ENCODE measurements at regions not wholly inside any gene's neighbourhood (a gene's known extent, or its start where the extent isn't known, plus 50 kb on each side); places are given as distances from the start of the nearest gene placed in this dataset.

- H3K4me3 ChIP-seq (ENCODE audit: insufficient read depth, low read depth, low read length, poor library complexity, severe bottlenecking) = no peak overlapping the region
- H3K27ac ChIP-seq (ENCODE audit: insufficient read depth, low read length, poor library complexity, severe bottlenecking) = no peak overlapping the region
- no peaks in the 10 kb centered on the region for H3K4me1 ChIP-seq (ENCODE audit: control insufficient read depth, insufficient read depth, low read length, poor library complexity, severe bottlenecking)
- no peaks in the 10 kb centered on the region for H3K9me3 ChIP-seq (ENCODE audit: control insufficient read depth, low read length)
- no peaks in the 10 kb centered on the region for H3K36me3 ChIP-seq (ENCODE audit: control insufficient read depth, insufficient read depth, low read length)
- no peaks in the 10 kb centered on the region for H3K27me3 ChIP-seq (replicated peaks; ENCODE audit: control insufficient read depth, insufficient read depth, low read length, poor library complexity, severe bottlenecking)
- DNase-seq = no peak
These were observed 223.0 kb downstream of the NFATC2 start for GRCh38 chr20:51319522-51319921.

GRCh38 chr20:51318058-51318949 is 224.2 kb downstream of the NFATC2 start:
- no peaks in the 10 kb centered on the region for H3K4me1 ChIP-seq (ENCODE audit: control insufficient read depth, insufficient read depth, low read length, poor library complexity, severe bottlenecking)
- H3K4me3 ChIP-seq (ENCODE audit: insufficient read depth, low read depth, low read length, poor library complexity, severe bottlenecking) = no peak overlapping the region
- H3K9me3 ChIP-seq (ENCODE audit: control insufficient read depth, low read length) = no peaks in the 10 kb centered on the region
- no peaks in the 10 kb centered on the region for H3K27me3 ChIP-seq (replicated peaks; ENCODE audit: control insufficient read depth, insufficient read depth, low read length, poor library complexity, severe bottlenecking)
- peak in 2 of 3 donors; percentile 6 to 27 for DNase-seq
- no peak overlapping the region for H3K27ac ChIP-seq (ENCODE audit: insufficient read depth, low read length, poor library complexity, severe bottlenecking)
- no peaks in the 10 kb centered on the region for H3K36me3 ChIP-seq (ENCODE audit: control insufficient read depth, insufficient read depth, low read length)

GRCh38 chr20:51315390-51315789 is 227.1 kb downstream of the NFATC2 start:
- Histone ChIP-seq H3K27me3 (replicated peaks; ENCODE audit: control insufficient read depth, insufficient read depth, low read length, poor library complexity, severe bottlenecking) (no peaks in the 10 kb centered on the region), H3K9me3 (ENCODE audit: control insufficient read depth, low read length) (no peaks in the 10 kb centered on the region), H3K36me3 (ENCODE audit: control insufficient read depth, insufficient read depth, low read length) (no peaks in the 10 kb centered on the region), H3K27ac (ENCODE audit: insufficient read depth, low read length, poor library complexity, severe bottlenecking) (no peak overlapping the region), H3K4me1 (ENCODE audit: control insufficient read depth, insufficient read depth, low read length, poor library complexity, severe bottlenecking) (no peaks in the 10 kb centered on the region), H3K4me3 (ENCODE audit: insufficient read depth, low read depth, low read length, poor library complexity, severe bottlenecking) (no peak overlapping the region)
- no peak for DNase-seq

- DNase-seq = no peak
- Histone ChIP-seq H3K9me3 (ENCODE audit: control insufficient read depth, low read length) (no peaks in the 10 kb centered on the region), H3K27ac (ENCODE audit: insufficient read depth, low read length, poor library complexity, severe bottlenecking) (no peak overlapping the region), H3K4me3 (ENCODE audit: insufficient read depth, low read depth, low read length, poor library complexity, severe bottlenecking) (no peak overlapping the region), H3K36me3 (ENCODE audit: control insufficient read depth, insufficient read depth, low read length) (no peaks in the 10 kb centered on the region), H3K4me1 (ENCODE audit: control insufficient read depth, insufficient read depth, low read length, poor library complexity, severe bottlenecking) (no peaks in the 10 kb centered on the region), H3K27me3 (replicated peaks; ENCODE audit: control insufficient read depth, insufficient read depth, low read length, poor library complexity, severe bottlenecking) (no peaks in the 10 kb centered on the region)
These were observed 229.1 kb downstream of the NFATC2 start for GRCh38 chr20:51313358-51313827.

- no peaks in the 10 kb centered on the region for H3K9me3 ChIP-seq (ENCODE audit: control insufficient read depth, low read length)
- no peaks in the 10 kb centered on the region for H3K4me1 ChIP-seq (ENCODE audit: control insufficient read depth, insufficient read depth, low read length, poor library complexity, severe bottlenecking)
- no peak overlapping the region for H3K27ac ChIP-seq (ENCODE audit: insufficient read depth, low read length, poor library complexity, severe bottlenecking)
- no peak overlapping the region for H3K4me3 ChIP-seq (ENCODE audit: insufficient read depth, low read depth, low read length, poor library complexity, severe bottlenecking)
- no peak for DNase-seq
- H3K27me3 ChIP-seq (replicated peaks; ENCODE audit: control insufficient read depth, insufficient read depth, low read length, poor library complexity, severe bottlenecking) = no peaks in the 10 kb centered on the region
- no peaks in the 10 kb centered on the region for H3K36me3 ChIP-seq (ENCODE audit: control insufficient read depth, insufficient read depth, low read length)
These were observed 230.1 kb downstream of the NFATC2 start for GRCh38 chr20:51312480-51312783.

- H3K36me3 ChIP-seq (ENCODE audit: control insufficient read depth, insufficient read depth, low read length) = no peaks in the 10 kb centered on the region
- H3K27ac ChIP-seq (ENCODE audit: insufficient read depth, low read length, poor library complexity, severe bottlenecking) = no peak overlapping the region
- DNase-seq = no peak
- H3K4me1 ChIP-seq (ENCODE audit: control insufficient read depth, insufficient read depth, low read length, poor library complexity, severe bottlenecking) = peaks cover under 1% of the 10 kb centered on the region
- no peaks in the 10 kb centered on the region for H3K27me3 ChIP-seq (replicated peaks; ENCODE audit: control insufficient read depth, insufficient read depth, low read length, poor library complexity, severe bottlenecking)
- H3K9me3 ChIP-seq (ENCODE audit: control insufficient read depth, low read length) = no peaks in the 10 kb centered on the region
- H3K4me3 ChIP-seq (ENCODE audit: insufficient read depth, low read depth, low read length, poor library complexity, severe bottlenecking) = no peak overlapping the region
These were observed 230.7 kb downstream of the NFATC2 start for GRCh38 chr20:51311636-51312479.

- H3K36me3 ChIP-seq (ENCODE audit: control insufficient read depth, insufficient read depth, low read length) = no peaks in the 10 kb centered on the region
- H3K4me1 ChIP-seq (ENCODE audit: control insufficient read depth, insufficient read depth, low read length, poor library complexity, severe bottlenecking) = peaks cover 5% of the 10 kb centered on the region
- H3K4me3 ChIP-seq (ENCODE audit: insufficient read depth, low read depth, low read length, poor library complexity, severe bottlenecking) = no peak overlapping the region
- no peaks in the 10 kb centered on the region for H3K27me3 ChIP-seq (replicated peaks; ENCODE audit: control insufficient read depth, insufficient read depth, low read length, poor library complexity, severe bottlenecking)
- H3K9me3 ChIP-seq (ENCODE audit: control insufficient read depth, low read length) = no peaks in the 10 kb centered on the region
- no peak for DNase-seq
- no peak overlapping the region for H3K27ac ChIP-seq (ENCODE audit: insufficient read depth, low read length, poor library complexity, severe bottlenecking)
These were observed 232.3 kb downstream of the NFATC2 start for GRCh38 chr20:51310216-51310615.

GRCh38 chr20:51309128-51309527 is 233.4 kb downstream of the NFATC2 start:
- no peak overlapping the region for H3K4me3 ChIP-seq (ENCODE audit: insufficient read depth, low read depth, low read length, poor library complexity, severe bottlenecking)
- no peak for DNase-seq
- peaks cover 5% of the 10 kb centered on the region for H3K4me1 ChIP-seq (ENCODE audit: control insufficient read depth, insufficient read depth, low read length, poor library complexity, severe bottlenecking)
- no peak overlapping the region for H3K27ac ChIP-seq (ENCODE audit: insufficient read depth, low read length, poor library complexity, severe bottlenecking)
- H3K9me3 ChIP-seq (ENCODE audit: control insufficient read depth, low read length) = no peaks in the 10 kb centered on the region
- H3K27me3 ChIP-seq (replicated peaks; ENCODE audit: control insufficient read depth, insufficient read depth, low read length, poor library complexity, severe bottlenecking) = no peaks in the 10 kb centered on the region
- H3K36me3 ChIP-seq (ENCODE audit: control insufficient read depth, insufficient read depth, low read length) = no peaks in the 10 kb centered on the region

DNA sequence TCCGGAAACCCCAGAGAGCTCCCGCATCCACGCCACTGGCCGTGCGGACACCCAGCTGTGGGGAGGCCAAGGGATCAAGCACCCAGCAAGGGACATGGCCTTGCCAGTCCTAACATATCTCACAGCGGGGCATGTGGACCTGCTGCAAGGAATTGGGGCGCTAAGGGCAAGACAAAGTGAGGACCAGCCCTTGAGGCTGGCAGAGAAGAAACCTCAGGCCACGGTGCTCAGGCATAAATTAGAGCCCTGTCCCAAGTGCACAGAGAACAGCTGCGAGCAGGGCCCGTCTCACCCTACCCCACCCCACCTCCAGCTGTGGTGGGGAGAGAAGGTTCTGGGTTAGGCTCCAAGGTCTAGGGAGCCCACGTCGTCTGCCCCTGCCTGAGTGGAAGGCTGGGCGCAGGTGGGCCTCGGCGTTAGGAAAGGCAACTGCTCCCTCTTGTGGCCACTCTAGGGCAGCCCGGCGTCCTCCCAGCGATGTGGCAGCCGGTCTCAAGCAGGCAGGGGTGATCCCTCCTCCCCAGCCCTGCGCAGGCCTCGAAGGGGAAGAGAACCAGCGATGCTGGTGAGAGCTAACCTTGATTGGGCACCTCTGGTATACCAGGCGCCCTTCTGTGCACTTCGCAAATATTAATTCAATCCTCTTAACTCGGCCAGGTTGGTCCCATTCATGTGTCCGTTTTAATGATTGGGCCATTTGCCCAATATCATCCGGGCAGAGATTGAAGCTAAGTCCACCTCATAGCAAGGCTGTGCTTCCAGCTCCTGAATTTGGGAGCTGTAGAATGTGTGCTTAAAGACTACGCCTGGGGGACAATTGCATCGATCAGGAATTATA is 235.8 kb downstream of the NFATC2 start:
- Histone ChIP-seq H3K9me3 (ENCODE audit: control insufficient read depth, low read length) (no peaks in the 10 kb centered on the region), H3K4me3 (ENCODE audit: insufficient read depth, low read depth, low read length, poor library complexity, severe bottlenecking) (no peak overlapping the region), H3K27me3 (replicated peaks; ENCODE audit: control insufficient read depth, insufficient read depth, low read length, poor library complexity, severe bottlenecking) (no peaks in the 10 kb centered on the region), H3K27ac (ENCODE audit: insufficient read depth, low read length, poor library complexity, severe bottlenecking) (no peak overlapping the region), H3K4me1 (ENCODE audit: control insufficient read depth, insufficient read depth, low read length, poor library complexity, severe bottlenecking) (peaks cover 5% of the 10 kb centered on the region), H3K36me3 (ENCODE audit: control insufficient read depth, insufficient read depth, low read length) (no peaks in the 10 kb centered on the region)
- peak; percentile 23 to 37 (median 27) for DNase-seq
